ENCODE measurements at regions not wholly inside any gene's neighbourhood (a gene's known extent, or its start where the extent isn't known, plus 50 kb on each side); places are given as distances from the start of the nearest gene placed in this dataset.
A peak's percentile ranks its signal among the peaks of the same experiment; 100 is the strongest.

GRCh38 chr11:33941637-33942160 is 49.8 kb upstream of the LMO2 start:
- no peak overlapping the region for H3K4me3 ChIP-seq
- intact Hi-C loops (cut with DNase I) = no loop called here
- H3K9me3 ChIP-seq = no peaks in the 10 kb centered on the region
- peaks cover 28% of the 10 kb centered on the region for H3K4me1 ChIP-seq
- no peaks in the 10 kb centered on the region for H3K36me3 ChIP-seq
- TF ChIP-seq CTCF (IDR thresholded peaks at IDR 0.05) (no peak), POLR2A (IDR thresholded peaks at IDR 0.05) (no peak), POLR2AphosphoS5 (IDR thresholded peaks at IDR 0.05; ENCODE audit: insufficient read depth in 1 of 2, low read depth in 1 of 2) (no peak)
- H3K27ac ChIP-seq = peak overlapping the region; percentile 2
- no peaks in the 10 kb centered on the region for H3K27me3 ChIP-seq
- no peak for DNase-seq (ENCODE audit: extremely low spot score in 2 of 2)

Measured in vagina (tissue), 2 donors.